ENCODE measurements at regions not wholly inside any gene's neighbourhood (a gene's known extent, or its start where the extent isn't known, plus 50 kb on each side); places are given as distances from the start of the nearest gene placed in this dataset.

DNA sequence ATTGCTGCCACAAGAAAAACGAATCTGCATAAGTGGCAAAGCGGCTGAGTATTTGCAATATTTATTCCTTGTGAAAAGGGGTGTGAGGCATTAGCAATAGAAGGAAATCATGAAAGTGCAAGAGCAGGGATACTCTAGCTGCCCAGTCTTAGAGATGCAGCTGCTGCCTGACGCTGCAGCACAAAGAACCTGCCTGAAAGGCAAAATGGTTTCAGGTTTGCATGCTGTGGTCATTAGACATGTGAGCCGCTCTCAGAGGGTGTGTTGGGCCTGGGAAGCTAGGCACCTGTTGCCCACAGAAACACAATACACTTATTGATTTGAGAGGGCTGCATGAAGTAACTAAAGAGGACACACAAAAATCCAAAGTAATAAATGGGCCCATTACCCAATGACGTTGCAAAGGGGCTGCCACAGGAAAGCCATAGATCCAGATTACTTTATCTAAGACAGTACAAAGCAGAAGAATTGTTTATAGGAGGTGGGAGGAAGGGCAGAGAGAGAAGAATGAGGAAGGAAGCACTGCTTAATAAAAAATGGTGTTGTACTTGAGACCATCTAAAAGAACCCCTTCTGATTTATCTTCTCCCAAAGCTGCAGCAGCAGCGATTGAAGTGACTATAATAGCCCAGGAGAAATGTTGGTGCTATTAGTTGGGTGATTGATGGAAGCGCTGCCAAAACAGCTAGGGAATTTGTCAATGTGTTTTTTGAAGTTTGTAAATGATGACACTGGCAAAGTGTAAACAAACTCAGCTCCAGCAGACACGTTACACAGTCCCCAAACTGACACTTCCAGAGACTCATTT is 492.4 kb upstream of the ACVR2A start:
- no peaks in the 10 kb centered on the region for H3K36me3 ChIP-seq (ENCODE audit: control insufficient read depth in 2 of 3, insufficient read depth in 3 of 3, low read length in 3 of 3)
- peak in 3 of 5 donors; percentile 29 to 39 (median 31) for DNase-seq
- intact Hi-C loops (cut with DNase I), result no loop called here
- no peak overlapping the region for H3K9ac ChIP-seq (ENCODE audit: low read length in 3 of 3)
- TF ChIP-seq, protein P1, sequence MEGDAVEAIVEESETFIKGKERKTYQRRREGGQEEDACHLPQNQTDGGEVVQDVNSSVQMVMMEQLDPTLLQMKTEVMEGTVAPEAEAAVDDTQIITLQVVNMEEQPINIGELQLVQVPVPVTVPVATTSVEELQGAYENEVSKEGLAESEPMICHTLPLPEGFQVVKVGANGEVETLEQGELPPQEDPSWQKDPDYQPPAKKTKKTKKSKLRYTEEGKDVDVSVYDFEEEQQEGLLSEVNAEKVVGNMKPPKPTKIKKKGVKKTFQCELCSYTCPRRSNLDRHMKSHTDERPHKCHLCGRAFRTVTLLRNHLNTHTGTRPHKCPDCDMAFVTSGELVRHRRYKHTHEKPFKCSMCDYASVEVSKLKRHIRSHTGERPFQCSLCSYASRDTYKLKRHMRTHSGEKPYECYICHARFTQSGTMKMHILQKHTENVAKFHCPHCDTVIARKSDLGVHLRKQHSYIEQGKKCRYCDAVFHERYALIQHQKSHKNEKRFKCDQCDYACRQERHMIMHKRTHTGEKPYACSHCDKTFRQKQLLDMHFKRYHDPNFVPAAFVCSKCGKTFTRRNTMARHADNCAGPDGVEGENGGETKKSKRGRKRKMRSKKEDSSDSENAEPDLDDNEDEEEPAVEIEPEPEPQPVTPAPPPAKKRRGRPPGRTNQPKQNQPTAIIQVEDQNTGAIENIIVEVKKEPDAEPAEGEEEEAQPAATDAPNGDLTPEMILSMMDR (IDR thresholded peaks at IDR 0.05; ENCODE audit: borderline replicate concordance, extremely low read depth, insufficient read depth), result no peak
- no peak overlapping the region for H3K4me3 ChIP-seq (ENCODE audit: low read length in 3 of 3)
- H3K4me1 ChIP-seq (ENCODE audit: control insufficient read depth in 2 of 3, insufficient read depth in 2 of 3, low read depth in 1 of 3, low read length in 3 of 3), result no peaks in the 10 kb centered on the region
- H3K9me3 ChIP-seq (ENCODE audit: control insufficient read depth in 2 of 3, insufficient read depth in 1 of 3, low read length in 3 of 3), result no peaks in the 10 kb centered on the region
- H3K27ac ChIP-seq (ENCODE audit: low read depth in 2 of 2, low read length in 2 of 2), result no peak overlapping the region
- H3K27me3 ChIP-seq (ENCODE audit: control insufficient read depth, insufficient read depth, low read length), result no peaks in the 10 kb centered on the region
- no peak for FAIRE-seq

DNA sequence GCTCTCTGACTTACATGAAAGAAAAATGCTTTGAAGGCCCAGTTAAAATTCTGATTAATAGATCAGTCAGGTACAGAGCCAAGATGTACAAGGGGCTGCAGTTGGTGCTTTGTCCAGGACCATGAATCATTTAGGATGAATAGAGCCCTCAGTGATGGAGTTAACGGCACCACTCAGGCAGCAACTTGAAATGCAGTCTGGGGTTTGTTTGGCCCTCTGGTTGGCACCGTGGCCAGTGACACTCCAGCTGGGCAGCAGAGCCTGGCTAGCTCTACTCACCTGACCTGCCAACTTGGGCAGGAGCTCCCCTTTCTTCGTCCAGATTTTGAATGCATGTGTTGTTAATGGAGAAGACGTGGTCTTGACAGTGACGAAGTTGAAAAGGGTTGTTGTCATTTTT is 493.0 kb upstream of the ACVR2A start:
- TF ChIP-seq, protein P1 (IDR thresholded peaks at IDR 0.05; ENCODE audit: borderline replicate concordance, extremely low read depth, insufficient read depth), result no peak
- Histone ChIP-seq H3K27ac (ENCODE audit: low read depth in 2 of 2, low read length in 2 of 2) (no peak overlapping the region), H3K4me3 (ENCODE audit: low read length in 3 of 3) (no peak overlapping the region), H3K9ac (ENCODE audit: low read length in 3 of 3) (no peak overlapping the region), H3K4me1 (ENCODE audit: control insufficient read depth in 2 of 3, insufficient read depth in 2 of 3, low read depth in 1 of 3, low read length in 3 of 3) (no peaks in the 10 kb centered on the region), H3K36me3 (ENCODE audit: control insufficient read depth in 2 of 3, insufficient read depth in 3 of 3, low read length in 3 of 3) (no peaks in the 10 kb centered on the region), H3K27me3 (ENCODE audit: control insufficient read depth, insufficient read depth, low read length) (no peaks in the 10 kb centered on the region), H3K9me3 (ENCODE audit: control insufficient read depth in 2 of 3, insufficient read depth in 1 of 3, low read length in 3 of 3) (no peaks in the 10 kb centered on the region)
- intact Hi-C loops (cut with DNase I), result no loop called here
- DNase-seq (no peak), FAIRE-seq (no peak)

DNA sequence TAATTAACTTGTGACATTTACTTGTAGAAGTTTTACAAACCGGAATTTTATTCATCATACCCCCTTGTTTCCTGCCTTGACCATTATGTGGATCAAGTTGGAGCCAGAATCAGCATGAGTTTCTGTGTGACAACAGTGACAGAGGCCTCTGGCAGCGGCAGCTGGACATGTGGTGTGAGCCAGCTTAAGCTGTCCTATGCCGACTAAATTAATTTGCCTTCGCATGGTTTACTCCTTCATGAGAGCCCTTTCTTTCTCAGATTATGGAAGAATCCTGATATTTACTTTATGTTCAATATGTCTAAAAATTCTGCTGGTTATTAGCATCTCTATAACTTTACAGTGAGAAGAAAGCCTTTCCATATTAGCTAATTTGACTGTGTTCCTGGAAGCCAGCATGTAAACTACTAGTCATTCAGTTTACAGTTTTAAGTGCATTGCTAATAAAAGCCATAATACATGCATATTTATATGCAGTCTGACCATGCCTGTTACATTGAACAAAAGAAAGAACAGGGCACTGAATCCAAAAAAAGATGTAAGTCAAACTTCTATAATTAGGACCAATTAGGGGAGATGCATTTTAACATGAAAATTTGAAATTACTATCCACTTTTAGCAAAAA is 495.8 kb upstream of the ACVR2A start:
- H3K4me1 ChIP-seq (ENCODE audit: control insufficient read depth in 2 of 3, insufficient read depth in 2 of 3, low read depth in 1 of 3, low read length in 3 of 3), result no peaks in the 10 kb centered on the region
- no peaks in the 10 kb centered on the region for H3K27me3 ChIP-seq (ENCODE audit: control insufficient read depth, insufficient read depth, low read length)
- intact Hi-C loops (cut with DNase I), result no loop called here
- TF ChIP-seq, protein P1 (IDR thresholded peaks at IDR 0.05; ENCODE audit: borderline replicate concordance, extremely low read depth, insufficient read depth), result no peak
- H3K4me3 ChIP-seq (ENCODE audit: low read length in 3 of 3), result no peak overlapping the region
- no peak for FAIRE-seq
- no peak overlapping the region for H3K27ac ChIP-seq (ENCODE audit: low read depth in 2 of 2, low read length in 2 of 2)
- H3K36me3 ChIP-seq (ENCODE audit: control insufficient read depth in 2 of 3, insufficient read depth in 3 of 3, low read length in 3 of 3), result no peaks in the 10 kb centered on the region
- peaks cover 0 to 19% (median 0%) of the 10 kb centered on the region in 3 donors for H3K9me3 ChIP-seq (ENCODE audit: control insufficient read depth in 2 of 3, insufficient read depth in 1 of 3, low read length in 3 of 3)
- H3K9ac ChIP-seq (ENCODE audit: low read length in 3 of 3), result no peak overlapping the region
- DNase-seq, result peak in 1 of 5 donors; percentile 56

Data from kidney (tissue), 13 donors.